ENCODE measurements at regions not wholly inside any gene's neighbourhood (a gene's known extent, or its start where the extent isn't known, plus 50 kb on each side); places are given as distances from the start of the nearest gene placed in this dataset.

DNA sequence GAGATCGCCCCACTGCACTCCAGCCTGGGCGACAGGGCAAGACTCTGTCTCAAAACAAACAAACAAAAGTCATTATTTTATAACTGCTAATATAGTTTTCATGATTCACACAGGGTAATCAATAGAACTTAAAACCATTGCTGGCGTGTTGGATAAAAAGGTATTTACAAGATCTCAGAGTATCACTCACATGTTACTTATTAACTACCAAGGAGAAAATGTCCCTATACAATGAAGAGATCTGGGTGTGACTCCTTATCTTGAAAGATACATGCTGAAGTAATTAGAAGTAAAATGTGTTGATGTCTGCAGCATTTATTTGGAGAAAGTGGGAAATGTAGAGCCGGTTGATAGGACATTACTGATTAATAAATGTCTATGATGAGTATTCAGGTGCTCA, 57.3 kb upstream of the PIK3C2G start:
- in situ Hi-C loops (cut with MboI; ENCODE audit: low sequenced_read_pairs) = no loop called here
- Histone ChIP-seq H2BK20ac (ENCODE audit: low read depth, low read length) (no peak overlapping the region), H3K27me3 (ENCODE audit: control insufficient read depth, insufficient read depth, low read length) (no peaks in the 10 kb centered on the region), H2AFZ (replicated peaks; ENCODE audit: low read length, poor library complexity) (no peak overlapping the region), H3K9me3 (ENCODE audit: control insufficient read depth, insufficient read depth, low read length) (no peaks in the 10 kb centered on the region), H2BK15ac (ENCODE audit: low read depth, low read length) (no peak overlapping the region), H4K20me1 (ENCODE audit: insufficient read depth, low read length) (no peaks in the 10 kb centered on the region), H3K4me1 (ENCODE audit: control insufficient read depth, insufficient read depth, low read length) (no peaks in the 10 kb centered on the region), H2BK5ac (ENCODE audit: low read depth, low read length, poor library complexity, severe bottlenecking) (no peak overlapping the region), H3K36me3 (ENCODE audit: control insufficient read depth, insufficient read depth, low read length) (no peaks in the 10 kb centered on the region), H4K91ac (ENCODE audit: insufficient read depth, low read depth, low read length) (no peak overlapping the region), H2AK9ac (replicated peaks; ENCODE audit: low read depth, low read length, poor library complexity) (no peak overlapping the region), H3K4me2 (ENCODE audit: low read depth, low read length) (no peak overlapping the region), H3K9ac (ENCODE audit: low read depth, low read length) (no peak overlapping the region), H3K18ac (ENCODE audit: low read depth, low read length) (no peak overlapping the region), H3K23ac (ENCODE audit: low read depth, low read length) (no peak overlapping the region), H3K4ac (ENCODE audit: low read depth, low read length) (no peak overlapping the region), H3K9me1 (ENCODE audit: insufficient read depth, low read length) (no peaks in the 10 kb centered on the region), H3K27ac (ENCODE audit: insufficient read depth, low read length) (no peak overlapping the region), H3K56ac (ENCODE audit: extremely low read depth, insufficient read depth, low read length) (no peak overlapping the region), H3K14ac (replicated peaks; ENCODE audit: low read depth, low read length) (no peak overlapping the region), H3K4me3 (ENCODE audit: insufficient read depth, low read depth, low read length) (no peak overlapping the region), H4K8ac (ENCODE audit: low read depth in 2 of 2, low read length in 2 of 2) (no peak overlapping the region), H3K79me1 (ENCODE audit: low read depth in 1 of 2, low read length in 2 of 2) (no peaks in the 10 kb centered on the region), H2BK120ac (ENCODE audit: low read depth, low read length) (no peak overlapping the region), H4K5ac (ENCODE audit: low read depth, low read length) (no peak overlapping the region), H2AK5ac (ENCODE audit: low read depth, low read length) (no peak overlapping the region)
- dilution Hi-C loops (cut with HindIII; ENCODE audit: low sequenced_read_pairs, unreplicated experiment) = no loop called here
- CTCF ChIA-PET = no interaction called here
- DNase-seq (no peak), ATAC-seq (ENCODE audit: low read depth) (no peak)
- intact Hi-C loops (cut with micrococcal nuclease) = no loop called here
- POLR2A ChIA-PET (ENCODE audit: unreplicated experiment) = no interaction called here
- no TSS peak for BruUV-seq (replicated peaks)
- no peak for TF ChIP-seq CHD1 (IDR thresholded peaks at IDR 0.05; ENCODE audit: low read depth, low read length)
- TF ChIP-seq MAFK (IDR thresholded peaks at IDR 0.05; ENCODE audit: low read depth, low read length) = no peak
- TF ChIP-seq POLR2A (IDR thresholded peaks at IDR 0.05; ENCODE audit: low read depth, low read length) = no peak
- no peak for TF ChIP-seq MXI1 (IDR thresholded peaks at IDR 0.05; ENCODE audit: borderline replicate concordance, low read depth, low read length)
- TF ChIP-seq, protein P1, sequence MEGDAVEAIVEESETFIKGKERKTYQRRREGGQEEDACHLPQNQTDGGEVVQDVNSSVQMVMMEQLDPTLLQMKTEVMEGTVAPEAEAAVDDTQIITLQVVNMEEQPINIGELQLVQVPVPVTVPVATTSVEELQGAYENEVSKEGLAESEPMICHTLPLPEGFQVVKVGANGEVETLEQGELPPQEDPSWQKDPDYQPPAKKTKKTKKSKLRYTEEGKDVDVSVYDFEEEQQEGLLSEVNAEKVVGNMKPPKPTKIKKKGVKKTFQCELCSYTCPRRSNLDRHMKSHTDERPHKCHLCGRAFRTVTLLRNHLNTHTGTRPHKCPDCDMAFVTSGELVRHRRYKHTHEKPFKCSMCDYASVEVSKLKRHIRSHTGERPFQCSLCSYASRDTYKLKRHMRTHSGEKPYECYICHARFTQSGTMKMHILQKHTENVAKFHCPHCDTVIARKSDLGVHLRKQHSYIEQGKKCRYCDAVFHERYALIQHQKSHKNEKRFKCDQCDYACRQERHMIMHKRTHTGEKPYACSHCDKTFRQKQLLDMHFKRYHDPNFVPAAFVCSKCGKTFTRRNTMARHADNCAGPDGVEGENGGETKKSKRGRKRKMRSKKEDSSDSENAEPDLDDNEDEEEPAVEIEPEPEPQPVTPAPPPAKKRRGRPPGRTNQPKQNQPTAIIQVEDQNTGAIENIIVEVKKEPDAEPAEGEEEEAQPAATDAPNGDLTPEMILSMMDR (conservative IDR thresholded peaks at IDR 0.05; ENCODE audit: low read depth, low read length) = no peak
- WGBS, 2 experiments (ENCODE audit: extremely low coverage in 2 of 2, insufficient read length in 1 of 2) = no CpG with 5 or more reads among the region's 4 CpGs
